Tibial nerve (tissue), 4 donors: ENCODE measurements at regions not wholly inside any gene's neighbourhood (a gene's known extent, or its start where the extent isn't known, plus 50 kb on each side); places are given as distances from the start of the nearest gene placed in this dataset.

ENCODE experiments used
- CTCF ChIP-seq, 5 experiments: fragments of 200-600 bp in 3 of 5; fragments of 450-650 bp in 2 of 5; sonication (generic) in 3 of 5; IDR thresholded peaks; one replicate each; pipeline ENCODE4 v1.5.1; 2016 to 2019; ENCODE audit warnings: antibody characterized with exemption in 5 of 5, mild to moderate bottlenecking in 3 of 5, moderate library complexity in 2 of 5
- EP300 ChIP-seq, 2 donors: sonication (generic); formaldehyde crosslinking; IDR thresholded peaks; one replicate each; pipeline ENCODE4 v1.6.1; 2017; ENCODE audit warnings: antibody characterized with exemption in 2 of 2, mild to moderate bottlenecking in 1 of 2
- POLR2A ChIP-seq, 2 donors: fragments of 450-650 bp; IDR thresholded peaks; one replicate each; pipeline ENCODE4 v1.6.1; 2017; ENCODE audit warnings: antibody characterized with exemption in 2 of 2, mild to moderate bottlenecking in 2 of 2, moderate library complexity in 2 of 2

GRCh38 chr1:80244372-80244771, 1237.8 kb upstream of the ADGRL4 start:
- TF ChIP-seq POLR2A (IDR thresholded peaks at IDR 0.05), result no peak
- TF ChIP-seq CTCF (IDR thresholded peaks at IDR 0.05), result no peak
- TF ChIP-seq EP300 (IDR thresholded peaks at IDR 0.05), result no peak
